Glutamatergic neuron (in vitro differentiated cells): ENCODE measurements at regions not wholly inside any gene's neighbourhood (a gene's known extent, or its start where the extent isn't known, plus 50 kb on each side); places are given as distances from the start of the nearest gene placed in this dataset.

Experiments used
- DNase-seq: peaks from one replicate; pipeline ENCODE4 v3.0.0; 2022
- H3K27ac Mint-ChIP-seq: one replicate; pipeline ENCODE4 v1.8.0; 2020; ENCODE audit warnings: mild to moderate bottlenecking, mixed read lengths, inconsistent platforms; ENCODE audit not compliant: unreplicated experiment
- H3K27me3 Mint-ChIP-seq: one replicate; pipeline ENCODE4 v1.8.0; 2020; ENCODE audit warnings: mild to moderate bottlenecking, moderate library complexity, mixed read lengths, inconsistent platforms; ENCODE audit not compliant: unreplicated experiment
- H3K36me3 Mint-ChIP-seq: one replicate; pipeline ENCODE4 v1.8.0; 2020; ENCODE audit warnings: mild to moderate bottlenecking, mixed read lengths, inconsistent platforms; ENCODE audit not compliant: unreplicated experiment
- H3K4me1 Mint-ChIP-seq: one replicate; pipeline ENCODE4 v1.8.0; 2020; ENCODE audit warnings: mild to moderate bottlenecking, low read depth, mixed read lengths, inconsistent platforms; ENCODE audit not compliant: unreplicated experiment
- H3K4me3 Mint-ChIP-seq: one replicate; pipeline ENCODE4 v1.8.0; 2020; ENCODE audit warnings: mild to moderate bottlenecking, mixed read lengths, inconsistent platforms; ENCODE audit not compliant: unreplicated experiment
- H3K9me3 Mint-ChIP-seq: one replicate; pipeline ENCODE4 v1.8.0; 2020; ENCODE audit warnings: mild to moderate bottlenecking, moderate library complexity, mixed read lengths, inconsistent platforms; ENCODE audit not compliant: unreplicated experiment
- TF ChIP-seq, protein P1 (sequence below): fragments of 200-600 bp; sonication (generic); IDR thresholded peaks from one replicate; pipeline ENCODE4 v1.5.0; 2021; ENCODE audit not compliant: partially characterized antibody, unreplicated experiment

- TF ChIP-seq, protein P1, sequence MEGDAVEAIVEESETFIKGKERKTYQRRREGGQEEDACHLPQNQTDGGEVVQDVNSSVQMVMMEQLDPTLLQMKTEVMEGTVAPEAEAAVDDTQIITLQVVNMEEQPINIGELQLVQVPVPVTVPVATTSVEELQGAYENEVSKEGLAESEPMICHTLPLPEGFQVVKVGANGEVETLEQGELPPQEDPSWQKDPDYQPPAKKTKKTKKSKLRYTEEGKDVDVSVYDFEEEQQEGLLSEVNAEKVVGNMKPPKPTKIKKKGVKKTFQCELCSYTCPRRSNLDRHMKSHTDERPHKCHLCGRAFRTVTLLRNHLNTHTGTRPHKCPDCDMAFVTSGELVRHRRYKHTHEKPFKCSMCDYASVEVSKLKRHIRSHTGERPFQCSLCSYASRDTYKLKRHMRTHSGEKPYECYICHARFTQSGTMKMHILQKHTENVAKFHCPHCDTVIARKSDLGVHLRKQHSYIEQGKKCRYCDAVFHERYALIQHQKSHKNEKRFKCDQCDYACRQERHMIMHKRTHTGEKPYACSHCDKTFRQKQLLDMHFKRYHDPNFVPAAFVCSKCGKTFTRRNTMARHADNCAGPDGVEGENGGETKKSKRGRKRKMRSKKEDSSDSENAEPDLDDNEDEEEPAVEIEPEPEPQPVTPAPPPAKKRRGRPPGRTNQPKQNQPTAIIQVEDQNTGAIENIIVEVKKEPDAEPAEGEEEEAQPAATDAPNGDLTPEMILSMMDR, result no peak
- H3K4me3 Mint-ChIP-seq, result peak overlapping the region; percentile 17
- H3K4me1 Mint-ChIP-seq, result peaks cover 23% of the 10 kb centered on the region
- no peak overlapping the region for H3K27ac Mint-ChIP-seq
- no peaks in the 10 kb centered on the region for H3K36me3 Mint-ChIP-seq
- peaks cover 6% of the 10 kb centered on the region for H3K9me3 Mint-ChIP-seq
- no peak for DNase-seq
- peaks cover 8% of the 10 kb centered on the region for H3K27me3 Mint-ChIP-seq
Observed at GRCh38 chr11:119476038-119476437, 53.1 kb upstream of the THY1 start.

- H3K27ac Mint-ChIP-seq, result no peak overlapping the region
Observed at GRCh38 chr11:119474682-119475596, 52.0 kb upstream of the THY1 start.

DNA sequence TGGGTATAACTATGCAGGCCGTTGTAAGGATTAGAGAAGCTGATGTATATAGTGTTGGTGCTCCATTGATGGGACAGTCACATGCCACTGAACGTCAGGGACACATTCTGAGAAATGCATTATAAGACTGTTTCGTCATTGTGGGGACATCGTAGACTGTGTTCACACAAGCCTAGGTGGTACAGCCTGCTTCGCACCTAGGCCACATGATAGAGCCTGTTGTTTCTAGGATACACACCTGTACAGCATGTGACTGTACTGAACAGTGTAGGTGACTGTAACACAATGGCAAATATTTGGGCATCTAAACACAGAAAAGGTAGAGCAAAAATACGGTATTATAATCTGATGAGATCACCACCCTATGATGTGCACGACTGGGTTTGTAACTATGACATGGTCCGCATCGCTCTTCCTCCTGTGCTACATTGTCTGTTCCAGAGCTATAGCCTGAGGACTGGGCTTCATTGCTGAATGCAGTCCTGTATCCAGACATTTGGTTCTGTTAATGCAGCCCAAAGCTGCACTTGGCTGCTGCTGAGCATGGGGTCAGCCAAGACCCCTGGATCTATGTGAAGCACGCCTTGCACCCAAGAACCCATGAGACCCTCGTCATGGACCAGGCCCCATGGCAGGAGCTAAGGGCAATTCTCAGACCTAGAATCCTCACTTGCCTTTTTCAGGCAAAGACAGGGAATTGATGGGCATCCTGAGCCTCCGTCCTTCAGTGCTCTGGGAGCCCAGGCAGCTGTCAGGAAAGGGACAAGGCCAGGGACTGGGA is 51.1 kb upstream of the THY1 start:
- no peak for DNase-seq
- peaks cover 3% of the 10 kb centered on the region for H3K27me3 Mint-ChIP-seq
- peaks cover 13% of the 10 kb centered on the region for H3K4me1 Mint-ChIP-seq
- H3K27ac Mint-ChIP-seq, result no peak overlapping the region
- TF ChIP-seq, protein P1, result no peak
- no peak overlapping the region for H3K4me3 Mint-ChIP-seq
- H3K9me3 Mint-ChIP-seq, result peaks cover 6% of the 10 kb centered on the region
- H3K36me3 Mint-ChIP-seq, result no peaks in the 10 kb centered on the region

More at GRCh38 chr11:119474682-119475596, 52.0 kb upstream of the THY1 start:
- H3K4me3 Mint-ChIP-seq, result no peak overlapping the region
- H3K27me3 Mint-ChIP-seq, result peaks cover 4% of the 10 kb centered on the region
- peak; percentile 80 for DNase-seq
- peaks cover 6% of the 10 kb centered on the region for H3K9me3 Mint-ChIP-seq
- TF ChIP-seq, protein P1, result peak; percentile 94
- peaks cover 17% of the 10 kb centered on the region for H3K4me1 Mint-ChIP-seq
- H3K36me3 Mint-ChIP-seq, result no peaks in the 10 kb centered on the region

- no peak overlapping the region for H3K4me3 Mint-ChIP-seq
- H3K9me3 Mint-ChIP-seq, result peaks cover 6% of the 10 kb centered on the region
- peaks cover under 1% of the 10 kb centered on the region for H3K36me3 Mint-ChIP-seq
- peaks cover 3% of the 10 kb centered on the region for H3K27me3 Mint-ChIP-seq
- no peak overlapping the region for H3K27ac Mint-ChIP-seq
- TF ChIP-seq, protein P1, result no peak
- peaks cover 13% of the 10 kb centered on the region for H3K4me1 Mint-ChIP-seq
- DNase-seq, result no peak
Observed at GRCh38 chr11:119473226-119473625, 50.3 kb upstream of the THY1 start.
